ENCODE measurements at regions not wholly inside any gene's neighbourhood (a gene's known extent, or its start where the extent isn't known, plus 50 kb on each side); places are given as distances from the start of the nearest gene placed in this dataset.

GRCh38 chr5:143533978-143534760, 130.7 kb upstream of the NR3C1 start:
- Histone ChIP-seq H3K4me2 (ENCODE audit: low read length) (no peak overlapping the region), H3K27ac (ENCODE audit: low read length) (no peak overlapping the region)

GRCh38 chr5:143533475-143533874, 130.0 kb upstream of the NR3C1 start:
- H3K79me2 ChIP-seq (ENCODE audit: low read length) = no peaks in the 10 kb centered on the region
- TF ChIP-seq EZH2phosphoT487 (IDR thresholded peaks at IDR 0.05; ENCODE audit: low read depth) (no peak), CTCF (IDR thresholded peaks at IDR 0.05; ENCODE audit: low read depth, low read length) (no peak)
- no peak overlapping the region for H3K4me3 ChIP-seq (ENCODE audit: low read length)
- H4K20me1 ChIP-seq (ENCODE audit: insufficient read depth, low read length) = no peaks in the 10 kb centered on the region
- H2AFZ ChIP-seq (ENCODE audit: low read depth, low read length) = no peak overlapping the region
- H3K4me1 ChIP-seq (ENCODE audit: low read length) = no peaks in the 10 kb centered on the region
- no peaks in the 10 kb centered on the region for H3K27me3 ChIP-seq (ENCODE audit: low read depth, low read length)
- H3K27ac ChIP-seq (ENCODE audit: low read length) = no peak overlapping the region
- H3K9me3 ChIP-seq (ENCODE audit: insufficient read depth, low read length) = no peaks in the 10 kb centered on the region
- no peak overlapping the region for H3K4me2 ChIP-seq (ENCODE audit: low read length)
- H3K36me3 ChIP-seq (replicated peaks; ENCODE audit: low read depth, low read length) = no peaks in the 10 kb centered on the region
- H3K9ac ChIP-seq (ENCODE audit: low read length) = no peak overlapping the region

More at GRCh38 chr5:143533978-143534760, 130.7 kb upstream of the NR3C1 start:
- H3K9me3 ChIP-seq (ENCODE audit: insufficient read depth, low read length) = no peaks in the 10 kb centered on the region
- no peak overlapping the region for H3K9ac ChIP-seq (ENCODE audit: low read length)
- H3K27me3 ChIP-seq (ENCODE audit: low read depth, low read length) = no peaks in the 10 kb centered on the region
- TF ChIP-seq EZH2phosphoT487 (IDR thresholded peaks at IDR 0.05; ENCODE audit: low read depth) = no peak
- TF ChIP-seq CTCF (IDR thresholded peaks at IDR 0.05; ENCODE audit: low read depth, low read length) = no peak
- H3K4me3 ChIP-seq (ENCODE audit: low read length) = no peak overlapping the region
- H2AFZ ChIP-seq (ENCODE audit: low read depth, low read length) = no peak overlapping the region
- no peaks in the 10 kb centered on the region for H3K4me1 ChIP-seq (ENCODE audit: low read length)
- no peaks in the 10 kb centered on the region for H4K20me1 ChIP-seq (ENCODE audit: insufficient read depth, low read length)
- no peaks in the 10 kb centered on the region for H3K36me3 ChIP-seq (replicated peaks; ENCODE audit: low read depth, low read length)
- H3K79me2 ChIP-seq (ENCODE audit: low read length) = no peaks in the 10 kb centered on the region

- H3K27ac ChIP-seq (ENCODE audit: low read length) = no peak overlapping the region
- H3K79me2 ChIP-seq (ENCODE audit: low read length) = no peaks in the 10 kb centered on the region
- no peaks in the 10 kb centered on the region for H3K27me3 ChIP-seq (ENCODE audit: low read depth, low read length)
- H3K4me3 ChIP-seq (ENCODE audit: low read length) = no peak overlapping the region
- TF ChIP-seq CTCF (IDR thresholded peaks at IDR 0.05; ENCODE audit: low read depth, low read length) (no peak), EZH2phosphoT487 (IDR thresholded peaks at IDR 0.05; ENCODE audit: low read depth) (no peak)
- H2AFZ ChIP-seq (ENCODE audit: low read depth, low read length) = no peak overlapping the region
- H3K9me3 ChIP-seq (ENCODE audit: insufficient read depth, low read length) = no peaks in the 10 kb centered on the region
- H3K4me2 ChIP-seq (ENCODE audit: low read length) = peak overlapping the region; percentile 33; the same call in 1 of the 2 replicates
- no peak overlapping the region for H3K9ac ChIP-seq (ENCODE audit: low read length)
- H3K36me3 ChIP-seq (replicated peaks; ENCODE audit: low read depth, low read length) = no peaks in the 10 kb centered on the region
- H4K20me1 ChIP-seq (ENCODE audit: insufficient read depth, low read length) = no peaks in the 10 kb centered on the region
- H3K4me1 ChIP-seq (ENCODE audit: low read length) = peaks cover 38% of the 10 kb centered on the region
Observed at GRCh38 chr5:143527808-143528207, 124.3 kb upstream of the NR3C1 start.

- Histone ChIP-seq H3K9ac (ENCODE audit: low read length) (no peak overlapping the region), H3K9me3 (ENCODE audit: insufficient read depth, low read length) (no peaks in the 10 kb centered on the region), H3K4me3 (ENCODE audit: low read length) (no peak overlapping the region), H3K27me3 (ENCODE audit: low read depth, low read length) (no peaks in the 10 kb centered on the region), H3K36me3 (replicated peaks; ENCODE audit: low read depth, low read length) (no peaks in the 10 kb centered on the region), H3K4me2 (ENCODE audit: low read length) (peak overlapping the region; percentile 16; the same call in 1 of the 2 replicates), H4K20me1 (ENCODE audit: insufficient read depth, low read length) (no peaks in the 10 kb centered on the region), H3K79me2 (ENCODE audit: low read length) (no peaks in the 10 kb centered on the region), H3K4me1 (ENCODE audit: low read length) (peaks cover 46% of the 10 kb centered on the region), H2AFZ (ENCODE audit: low read depth, low read length) (no peak overlapping the region), H3K27ac (ENCODE audit: low read length) (no peak overlapping the region)
- TF ChIP-seq CTCF (IDR thresholded peaks at IDR 0.05; ENCODE audit: low read depth, low read length) (no peak), EZH2phosphoT487 (IDR thresholded peaks at IDR 0.05; ENCODE audit: low read depth) (no peak)
Observed at GRCh38 chr5:143525176-143525575, 121.7 kb upstream of the NR3C1 start.
